ENCODE measurements at regions not wholly inside any gene's neighbourhood (a gene's known extent, or its start where the extent isn't known, plus 50 kb on each side); places are given as distances from the start of the nearest gene placed in this dataset.

GRCh38 chr4:153890761-153891160, 101.9 kb upstream of the SFRP2 start:
- no peak for TF ChIP-seq CTCF (IDR thresholded peaks at IDR 0.05)
- TF ChIP-seq EZH2 (IDR thresholded peaks at IDR 0.05; ENCODE audit: borderline replicate concordance, insufficient read depth, low read depth, low read length, poor library complexity, severe bottlenecking), result no peak
